Right hindlimb (tissue), 1 donor: ENCODE measurements at regions not wholly inside any gene's neighbourhood (a gene's known extent, or its start where the extent isn't known, plus 50 kb on each side); places are given as distances from the start of the nearest gene placed in this dataset.
"Not testable (repeated sequence)": the region's sequence is repeated elsewhere in the genome, so short reads cannot be mapped to it uniquely, and the experiment has no call there.

Experiments
- DNase-seq: peaks from one replicate; pipeline ENCODE4 v3.0.0-alpha.2; 2018

DNA sequence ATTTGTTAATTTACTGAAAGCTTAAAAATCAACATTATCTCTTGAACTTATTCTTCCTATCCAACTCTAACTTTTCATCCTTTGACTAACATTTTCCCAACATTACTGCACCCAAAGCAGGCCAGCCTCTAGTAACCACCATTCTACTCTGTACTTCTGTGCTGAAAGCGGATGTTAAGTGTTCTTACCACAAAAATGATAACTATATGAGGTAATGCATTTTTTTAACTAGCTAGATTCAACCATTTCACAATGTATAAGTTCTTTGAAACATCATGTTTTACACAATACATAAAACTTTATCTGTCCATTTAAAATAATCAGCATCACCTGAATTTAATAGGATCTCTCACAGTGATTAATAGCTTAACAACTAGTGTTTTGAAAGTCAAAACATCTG is 468.5 kb upstream of the MGAT4C start:
- DNase-seq, result no peak

DNA sequence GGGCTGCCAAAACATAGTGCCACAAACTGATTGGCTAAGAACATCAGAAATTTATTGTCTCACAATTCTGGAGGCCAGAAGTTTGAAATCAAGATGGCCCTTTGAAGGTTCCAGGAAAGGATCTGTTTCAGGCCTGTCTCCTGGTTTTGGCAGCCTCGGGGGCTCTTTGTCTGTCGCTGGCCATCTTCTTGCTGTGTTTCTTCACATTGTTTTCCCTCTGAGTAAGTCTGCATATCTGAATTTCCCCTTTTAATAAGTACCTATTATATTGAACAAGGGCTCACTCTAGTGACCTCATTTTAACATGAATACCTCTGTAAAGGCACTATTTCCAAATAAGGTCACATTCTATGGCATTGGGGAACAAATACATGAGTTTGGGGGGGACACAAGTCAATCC is 467.1 kb upstream of the MGAT4C start:
- no peak for DNase-seq

DNA sequence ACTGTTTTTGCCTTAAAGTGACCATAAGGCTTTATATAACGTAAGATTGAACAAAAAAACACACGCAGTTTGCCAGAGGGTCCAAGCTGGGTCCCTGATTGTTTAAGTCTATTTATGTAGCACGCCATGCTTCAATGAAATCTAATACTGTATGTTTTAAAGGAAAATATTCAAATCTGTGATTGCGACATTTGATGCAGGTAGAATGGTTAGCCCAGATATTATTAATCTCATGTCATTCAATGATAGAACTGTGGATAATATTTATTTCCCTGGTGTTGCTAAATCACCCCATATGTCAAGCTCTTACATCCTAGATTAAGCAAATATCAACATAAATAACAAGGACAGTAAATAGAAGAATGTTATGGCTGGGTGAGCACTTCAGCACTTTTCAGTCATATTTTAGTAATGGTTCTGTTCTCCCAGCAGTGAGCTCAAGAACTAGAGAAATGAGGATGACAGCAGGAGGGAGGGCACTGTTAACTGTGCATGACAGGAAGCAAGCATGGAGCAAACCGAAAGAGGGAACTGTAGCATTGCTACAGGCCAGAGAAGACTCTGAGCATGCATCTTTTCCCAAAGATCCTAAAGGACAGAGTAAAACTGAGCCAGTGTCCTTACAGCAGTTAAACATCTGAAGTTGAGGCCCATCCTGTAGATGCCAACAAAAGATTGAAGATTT is 465.7 kb upstream of the MGAT4C start:
- no peak for DNase-seq

DNA sequence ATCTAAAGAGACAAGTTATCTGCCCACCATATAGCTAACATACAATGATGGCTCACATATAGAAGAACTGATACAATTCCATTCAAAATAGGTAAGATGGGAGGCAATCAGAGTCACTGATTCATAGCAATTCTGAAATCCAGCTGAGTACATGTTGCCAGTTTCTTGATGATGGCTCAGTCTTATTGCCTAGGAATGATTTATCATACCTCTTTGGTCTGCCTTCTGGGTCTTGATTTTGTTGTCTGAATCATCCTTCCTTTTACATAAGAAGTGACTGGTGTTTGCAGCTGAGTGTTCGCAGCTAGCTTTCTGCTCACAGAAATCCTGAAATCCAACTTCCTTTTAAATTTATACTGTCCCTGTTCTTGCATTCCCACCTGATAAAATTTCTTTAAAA is 463.2 kb upstream of the MGAT4C start:
- DNase-seq, result no peak

DNA sequence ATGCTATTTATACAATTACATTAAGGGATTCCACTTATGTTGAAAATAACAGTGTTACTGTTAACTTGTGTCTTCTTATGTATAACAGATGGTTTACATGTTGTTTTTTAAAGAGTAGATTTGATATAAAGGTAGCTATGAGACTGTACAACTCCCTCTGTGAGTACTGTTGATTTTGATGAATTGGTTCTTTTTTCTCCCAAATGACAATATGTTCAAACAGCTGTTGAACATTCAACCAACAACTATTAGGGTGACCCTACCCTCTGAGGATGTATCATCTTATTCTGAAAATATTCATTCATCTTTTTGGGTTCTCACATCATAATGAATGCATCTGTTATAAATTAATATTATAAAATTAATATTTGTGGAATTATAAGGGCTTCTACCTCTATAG is 456.9 kb upstream of the MGAT4C start:
- DNase-seq, result no peak

DNA sequence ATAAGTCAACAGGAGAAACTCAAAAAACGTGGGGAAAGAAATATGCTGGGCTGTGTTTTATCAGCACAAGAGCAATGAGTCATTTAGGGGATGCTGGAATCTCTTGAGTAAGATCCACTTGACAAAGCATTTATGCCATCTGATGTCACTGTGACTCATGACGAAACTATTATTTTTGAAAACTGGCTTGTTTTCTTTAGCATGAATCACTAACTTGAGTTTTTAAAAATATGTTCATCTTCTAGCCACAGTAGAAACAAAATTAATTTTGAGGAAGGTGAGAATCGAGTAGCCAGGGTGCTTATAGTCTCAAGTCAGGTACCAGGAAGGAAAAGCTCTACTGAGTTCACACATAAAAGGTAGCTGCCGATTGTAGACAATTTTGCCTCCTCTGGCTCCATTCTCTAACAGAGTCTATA is 456.2 kb upstream of the MGAT4C start:
- no peak for DNase-seq

DNA sequence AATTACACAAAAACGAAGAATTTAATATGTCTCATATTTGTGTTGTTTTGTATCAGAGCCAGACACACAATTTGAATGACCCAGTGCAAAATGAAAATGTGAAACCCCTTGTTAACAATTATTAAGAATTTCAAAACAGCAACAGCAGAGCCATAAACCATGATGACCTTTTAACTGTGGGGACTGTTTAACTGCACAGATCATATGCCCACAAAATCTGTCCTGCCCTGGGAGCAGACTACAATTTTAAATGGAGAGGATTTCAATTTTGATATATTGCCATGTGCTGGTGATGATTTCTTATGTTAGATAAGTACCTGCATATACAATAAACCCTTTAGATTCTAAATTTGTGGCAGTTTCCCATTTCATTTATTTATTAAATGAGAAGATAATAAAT is 455.5 kb upstream of the MGAT4C start:
- DNase-seq, result no peak

DNA sequence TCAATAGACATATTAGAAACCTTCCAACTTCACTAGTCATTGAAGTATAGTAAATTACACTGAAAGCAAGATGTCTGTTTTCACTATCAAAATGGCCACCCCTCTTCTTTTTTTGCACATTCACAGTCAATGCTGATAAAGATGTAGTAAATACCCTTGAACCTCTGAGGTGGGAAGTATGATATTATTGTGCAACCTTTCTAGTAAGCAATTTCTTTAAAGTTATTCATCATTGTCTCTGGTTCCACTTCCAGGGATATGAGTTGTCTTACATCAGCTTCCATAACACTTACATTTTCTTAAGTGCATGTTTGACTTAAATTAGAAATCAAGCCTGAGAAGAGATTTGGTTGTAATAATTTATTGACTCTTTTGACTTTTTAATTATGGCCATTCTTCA is 453.9 kb upstream of the MGAT4C start:
- DNase-seq, result no peak

DNA sequence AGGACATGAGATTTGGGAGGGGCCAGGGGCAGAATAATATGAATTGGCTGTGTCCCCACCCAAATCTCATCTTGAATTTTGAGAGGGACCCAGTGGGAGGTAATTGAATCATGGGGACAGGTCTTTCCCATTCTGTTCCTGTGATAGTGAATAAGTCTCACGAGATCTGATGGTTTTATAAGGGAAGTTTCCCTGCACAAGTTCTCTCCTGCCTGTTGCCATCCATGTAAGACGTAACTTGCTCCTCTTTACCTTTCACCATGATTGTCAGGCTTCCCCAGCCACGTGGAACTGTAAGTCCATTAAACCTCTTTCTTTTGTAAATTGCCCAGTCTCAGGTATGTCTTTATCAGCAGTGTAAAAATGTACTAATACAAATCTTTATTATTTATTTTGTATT is 452.8 kb upstream of the MGAT4C start:
- not testable (repeated sequence) for DNase-seq

DNA sequence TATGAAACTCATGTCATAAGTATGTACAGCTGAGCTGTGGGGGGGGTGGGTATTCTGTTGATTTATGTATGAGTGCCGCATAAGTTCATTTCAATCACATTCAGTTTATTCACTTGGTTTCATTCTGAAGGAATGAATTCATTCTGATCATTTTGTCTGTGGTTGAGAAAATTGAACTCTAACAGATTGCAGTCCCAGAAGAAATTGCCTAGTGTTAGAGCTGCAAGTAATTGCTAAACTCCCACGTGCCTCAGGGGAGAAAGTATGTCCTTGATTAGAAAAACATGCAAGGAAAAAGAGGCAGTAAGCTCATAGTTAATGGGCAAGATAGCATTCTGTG is 442.4 kb upstream of the MGAT4C start:
- peak; percentile 30 for DNase-seq

DNA sequence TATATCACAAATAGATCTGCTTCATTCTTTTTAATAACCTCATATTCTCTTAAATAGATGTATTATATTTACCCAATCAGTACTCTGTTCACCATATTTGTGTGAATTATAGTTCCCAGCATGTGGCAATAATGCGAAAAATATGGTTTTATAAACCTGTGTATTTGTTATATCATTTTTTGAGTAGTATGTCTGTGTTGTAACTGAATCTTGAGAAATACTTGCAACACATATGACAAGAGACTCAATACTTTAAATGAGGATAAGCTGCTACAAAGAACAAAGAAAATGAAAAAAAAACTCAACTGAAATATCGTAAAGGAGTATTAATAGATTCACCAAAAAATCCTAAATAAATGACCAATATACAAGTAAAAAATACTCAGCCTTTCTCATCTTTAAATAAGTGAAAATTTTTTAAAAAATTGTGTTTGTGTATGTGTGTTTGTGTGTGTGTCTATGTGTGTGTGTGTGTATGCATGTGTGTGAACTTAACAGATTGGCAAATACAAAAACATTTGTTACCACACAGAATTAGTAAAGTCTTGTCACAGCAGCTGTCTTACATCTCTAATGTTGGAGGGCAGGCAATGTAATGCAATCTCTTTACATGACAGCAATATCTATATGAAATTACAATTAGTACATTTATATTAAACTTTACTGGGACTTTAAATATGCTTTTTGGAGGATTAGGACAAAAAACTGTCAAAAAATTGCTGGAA is 441.9 kb upstream of the MGAT4C start:
- DNase-seq, result no peak

DNA sequence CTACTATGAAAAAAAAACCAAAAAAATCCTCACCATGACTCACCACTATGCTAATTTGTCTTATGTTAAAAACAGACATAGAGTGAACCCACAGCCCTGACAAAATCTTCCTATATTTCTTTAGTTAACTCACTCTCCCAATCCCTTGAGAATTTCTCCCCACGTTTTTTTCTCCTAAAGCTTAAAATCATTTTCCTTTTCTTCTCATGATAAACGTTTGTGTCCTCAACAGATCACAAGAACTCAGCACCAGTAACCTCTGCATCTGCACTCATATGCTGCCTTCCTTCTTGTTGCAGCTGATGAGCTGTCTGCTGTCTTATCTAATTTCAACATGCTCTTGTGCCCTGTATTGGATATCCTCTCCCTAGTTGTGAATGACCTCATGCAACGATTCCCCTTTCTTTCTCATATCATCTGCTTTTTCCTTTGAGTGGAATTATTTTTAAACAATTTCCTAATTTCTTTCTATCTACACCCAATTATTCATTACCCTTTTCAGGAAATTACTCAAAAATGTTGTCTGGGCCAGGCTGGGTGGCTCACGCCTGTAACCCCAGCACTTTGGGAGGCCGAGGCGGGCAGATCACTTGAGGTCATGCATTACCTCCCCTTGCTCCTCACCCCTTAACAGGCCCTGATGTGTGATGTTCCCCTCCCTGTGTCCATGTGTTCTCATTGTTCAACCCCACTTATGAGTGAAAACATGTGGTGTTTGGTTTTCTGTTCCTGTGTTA is 427.5 kb upstream of the MGAT4C start:
- DNase-seq, result no peak

DNA sequence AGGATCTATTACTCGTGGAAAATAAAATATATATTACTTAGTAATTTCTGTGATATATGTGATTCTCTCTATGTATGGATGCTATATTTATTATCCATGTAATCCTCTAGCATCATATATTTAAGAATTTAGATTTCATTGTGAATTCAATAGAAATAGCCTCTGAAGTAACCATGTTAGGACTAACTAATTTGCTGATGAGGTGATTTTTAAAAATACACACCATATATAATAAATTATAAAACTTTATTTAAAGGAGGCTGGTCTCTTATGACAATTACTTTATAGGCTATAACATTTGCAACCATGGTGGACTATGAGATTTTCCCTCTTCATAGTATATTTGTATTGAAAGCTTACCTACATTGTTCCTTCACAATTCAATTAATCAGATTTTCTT is 424.9 kb upstream of the MGAT4C start:
- DNase-seq, result no peak

DNA sequence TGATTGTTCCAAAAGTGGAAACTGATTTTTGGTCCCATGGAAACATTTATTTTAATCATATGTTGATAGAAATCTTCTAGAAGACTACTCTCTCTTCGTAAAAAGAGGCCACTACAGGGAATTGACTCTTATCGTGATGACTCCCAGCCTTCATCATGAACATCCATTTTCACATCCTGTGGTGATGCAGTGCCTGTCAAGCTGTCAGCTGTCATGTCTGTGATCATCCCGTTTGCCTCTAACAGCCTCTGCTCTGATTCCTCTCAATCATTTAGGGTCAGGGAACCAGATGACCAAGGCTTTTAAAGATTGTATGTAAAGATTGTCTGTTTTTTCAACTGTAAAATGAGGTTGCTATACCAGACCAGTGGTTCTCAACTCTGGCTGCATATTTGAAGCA is 419.0 kb upstream of the MGAT4C start:
- DNase-seq, result no peak

DNA sequence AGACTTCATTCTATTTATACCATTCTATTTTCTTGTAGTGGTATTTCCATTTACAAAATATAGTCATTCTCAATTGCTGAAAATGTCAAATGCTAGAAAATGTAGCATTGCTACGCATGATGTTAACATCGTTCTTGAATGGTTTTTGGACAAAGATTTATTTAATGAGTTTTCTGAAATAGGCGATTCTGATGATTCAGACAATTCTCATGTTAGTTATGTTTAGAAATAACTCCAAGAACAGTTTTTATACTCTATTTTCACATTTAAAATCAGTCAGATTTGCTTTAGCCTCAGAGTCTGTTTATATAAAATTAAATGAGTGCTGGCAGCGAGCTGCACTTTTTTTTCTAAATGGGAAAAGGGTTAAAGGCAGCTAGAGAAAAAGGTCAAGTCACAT is 414.8 kb upstream of the MGAT4C start:
- no peak for DNase-seq

DNA sequence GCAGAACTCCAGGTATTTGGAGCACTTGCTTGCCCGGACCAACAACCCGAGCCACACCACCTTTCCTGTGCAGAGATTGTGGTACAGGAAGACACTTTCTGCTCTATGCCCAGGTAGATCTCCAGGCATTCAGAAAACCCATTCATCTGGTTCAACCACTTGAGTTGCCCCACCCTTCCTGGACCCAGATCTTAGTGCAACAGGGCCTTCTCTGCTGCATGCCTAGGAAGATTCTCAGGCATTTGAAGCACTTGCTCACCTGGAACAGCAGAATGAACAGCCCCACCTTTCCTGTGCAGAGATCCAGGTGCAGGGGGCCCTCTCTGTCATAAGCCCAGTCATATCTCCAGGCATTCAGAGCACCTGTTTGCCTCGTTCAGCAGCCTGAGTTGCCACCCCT is 412.8 kb upstream of the MGAT4C start:
- no peak for DNase-seq

DNA sequence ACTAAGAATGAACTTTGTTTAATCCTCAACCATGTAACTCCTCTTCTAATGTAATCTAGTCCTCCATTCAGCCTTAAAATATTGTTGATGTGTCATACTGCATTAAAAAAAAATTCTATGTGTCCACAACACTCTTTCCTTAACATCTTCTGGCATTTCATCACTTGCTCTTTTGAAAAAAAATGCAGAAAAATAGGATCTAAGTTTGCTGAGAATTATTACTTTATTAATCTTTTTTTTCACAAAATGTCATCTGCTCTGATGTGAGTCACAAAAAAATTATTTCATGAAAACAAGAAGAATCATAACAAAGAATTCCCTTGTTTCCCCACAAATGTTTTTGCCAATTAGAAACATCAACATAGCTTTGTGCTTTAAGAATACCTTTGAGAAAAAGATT is 410.1 kb upstream of the MGAT4C start:
- DNase-seq, result no peak

DNA sequence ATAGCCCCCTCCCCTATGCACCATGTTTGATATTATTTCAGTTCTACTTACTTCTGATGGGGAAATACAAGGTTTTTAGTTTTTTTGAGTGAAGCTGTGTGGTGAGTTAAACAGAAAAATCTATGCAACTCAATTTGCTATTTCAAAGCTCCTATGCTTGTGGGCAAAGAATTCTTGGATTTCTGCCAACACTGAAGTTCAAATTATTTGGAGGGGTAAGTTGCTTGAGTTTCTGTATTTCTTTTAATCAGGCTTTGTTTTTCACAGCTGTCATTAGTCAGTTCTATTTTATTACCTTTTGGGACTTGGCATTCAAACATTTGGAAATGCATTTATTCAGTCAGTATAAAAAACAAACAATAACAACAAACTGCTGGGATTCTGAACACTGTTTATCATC is 407.5 kb upstream of the MGAT4C start:
- no peak for DNase-seq

DNA sequence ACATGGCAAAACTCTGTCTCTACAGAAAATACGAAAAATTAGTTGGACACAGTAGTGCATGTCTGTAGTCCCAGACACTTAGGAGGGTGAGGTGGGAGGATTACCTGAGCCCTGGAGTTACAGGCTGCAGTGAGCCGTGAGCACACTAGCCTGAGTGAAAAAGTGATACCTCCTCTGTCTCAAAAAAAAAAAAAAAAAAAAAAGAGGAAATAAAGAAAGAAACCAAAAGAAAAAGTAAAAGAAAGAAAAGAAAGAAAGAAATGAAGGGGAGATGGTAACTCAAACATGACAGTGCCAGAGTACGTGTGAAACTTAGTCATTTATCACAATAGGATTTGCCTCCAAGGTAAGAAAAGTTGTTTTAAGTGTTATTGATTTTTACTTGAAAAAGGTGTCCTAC is 407.0 kb upstream of the MGAT4C start:
- DNase-seq, result no peak

DNA sequence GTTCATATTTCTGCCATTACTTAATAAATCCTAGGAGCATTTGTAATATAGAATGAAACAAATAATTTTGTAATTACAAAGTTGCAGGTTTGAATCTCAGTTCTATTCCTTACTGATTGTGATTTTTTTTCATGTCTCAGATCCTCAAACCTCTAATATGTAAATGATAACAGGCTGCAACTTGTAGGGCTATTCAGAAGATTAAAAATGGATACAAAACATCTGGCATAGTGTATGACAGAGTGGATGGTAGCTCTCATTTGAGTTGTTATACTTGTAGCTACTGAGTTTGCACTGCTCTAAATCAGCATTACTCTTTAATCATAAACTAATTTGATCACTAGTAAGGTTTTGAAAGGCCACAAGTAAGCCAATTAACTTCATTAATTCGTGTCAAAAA is 406.3 kb upstream of the MGAT4C start:
- DNase-seq, result no peak

DNA sequence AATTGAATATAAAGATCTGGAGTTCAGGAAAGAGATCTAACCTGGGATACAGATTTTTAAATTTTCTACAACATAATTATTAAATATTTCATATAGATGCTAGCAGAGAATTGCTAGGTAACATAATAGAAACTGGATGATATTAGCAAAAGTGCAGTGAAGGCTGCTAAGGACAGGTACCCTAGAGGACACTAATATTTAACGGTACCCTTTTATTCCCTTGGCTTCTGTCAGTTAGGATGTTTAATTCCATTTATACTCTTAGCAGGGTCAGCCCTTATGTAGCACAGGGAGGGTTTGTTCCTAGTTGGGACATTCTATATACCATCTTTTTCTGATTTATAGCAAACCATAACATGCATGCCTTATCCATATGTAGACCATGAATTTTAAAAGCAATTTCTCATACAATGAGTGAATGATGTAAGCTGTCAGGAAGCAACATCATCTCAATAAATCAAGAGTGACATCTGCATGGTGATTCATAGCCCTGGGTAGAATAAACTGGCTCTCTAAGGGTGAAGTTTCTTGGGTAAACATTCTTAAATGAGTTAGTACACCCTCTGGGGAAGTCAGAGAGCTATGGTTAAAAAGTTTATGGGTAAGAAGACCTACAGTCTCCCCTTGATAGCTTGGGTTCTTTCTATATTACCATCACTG is 404.4 kb upstream of the MGAT4C start:
- DNase-seq, result no peak

DNA sequence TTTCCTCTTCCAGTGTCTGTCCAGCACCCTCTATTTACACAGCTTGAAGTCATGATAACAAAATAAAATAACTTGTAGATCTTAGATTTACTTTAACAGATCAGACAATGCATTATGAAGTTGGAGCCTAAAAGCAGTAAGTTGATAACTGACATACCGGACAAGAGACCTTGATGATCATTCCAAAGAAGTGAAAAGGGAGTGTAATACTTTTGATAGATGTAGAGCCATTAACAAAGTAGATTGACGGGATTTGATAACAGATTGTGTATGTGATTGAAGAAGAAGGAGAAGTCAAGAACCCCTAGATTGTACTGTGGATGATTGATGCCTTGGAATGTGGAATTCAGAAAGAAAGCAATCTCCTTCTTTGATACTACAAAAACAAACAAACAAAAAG is 403.8 kb upstream of the MGAT4C start:
- no peak for DNase-seq

DNA sequence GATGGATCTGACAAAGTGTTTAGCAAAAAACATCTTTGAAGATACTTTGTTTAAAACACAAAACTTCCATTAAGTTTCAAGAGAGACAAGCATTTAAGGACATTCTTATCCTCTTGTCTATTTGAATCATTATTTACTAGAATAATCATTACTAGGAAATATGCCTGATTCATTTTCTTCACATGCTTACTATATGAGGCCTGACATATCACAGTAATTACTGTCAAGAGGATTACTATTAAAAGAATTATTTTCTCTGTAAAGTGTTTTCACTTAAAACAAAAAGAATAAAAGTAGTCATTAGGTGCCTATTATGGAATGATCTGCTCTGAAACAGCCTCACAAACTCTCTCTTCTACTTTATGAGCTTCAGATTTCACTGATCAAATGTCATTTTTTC is 402.1 kb upstream of the MGAT4C start:
- no peak for DNase-seq

DNA sequence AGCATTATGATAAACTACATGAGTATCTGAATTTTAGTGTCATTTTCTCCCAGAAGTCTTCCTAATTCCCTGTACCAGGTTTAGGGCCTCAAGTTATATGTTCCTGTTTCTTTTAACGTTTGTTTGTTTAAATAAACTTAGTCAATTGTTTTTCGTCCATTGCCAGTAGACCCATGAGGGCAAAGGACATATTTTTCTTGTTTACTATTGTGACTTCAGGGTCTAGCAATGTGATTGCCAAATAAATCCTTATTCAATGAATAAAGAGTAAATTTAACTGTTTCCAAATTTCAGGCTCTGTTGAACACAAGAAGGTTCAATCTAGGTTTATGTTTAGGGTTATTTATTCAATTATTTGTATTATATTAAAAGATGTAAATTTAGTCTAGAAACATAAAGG is 391.6 kb upstream of the MGAT4C start:
- DNase-seq, result no peak
